ENCODE measurements at regions not wholly inside any gene's neighbourhood (a gene's known extent, or its start where the extent isn't known, plus 50 kb on each side); places are given as distances from the start of the nearest gene placed in this dataset.
"Not testable (repeated sequence)": the region's sequence is repeated elsewhere in the genome, so short reads cannot be mapped to it uniquely, and the experiment has no call there.

DNA sequence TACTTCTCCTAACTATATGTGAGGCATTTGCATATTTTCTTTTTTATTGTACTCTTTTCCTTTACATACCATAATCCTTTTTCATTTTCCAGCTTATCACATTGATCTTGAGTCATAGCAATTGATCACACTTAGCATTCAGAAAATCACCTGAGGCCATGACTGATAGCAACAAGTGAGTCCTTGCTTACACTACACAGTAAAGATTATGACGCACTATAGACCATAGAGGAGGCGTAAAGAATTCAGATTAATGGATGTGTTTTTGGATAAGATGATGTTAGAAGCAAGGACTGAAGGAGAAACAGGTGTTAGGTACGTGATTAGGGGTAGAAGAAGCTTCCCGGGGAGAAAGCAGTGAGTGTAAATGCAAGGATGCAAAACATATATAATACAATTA lies 637.7 kb downstream of the ETNK1 start:
- Histone ChIP-seq H3K4me3 (ENCODE audit: low read length) (no peak overlapping the region), H3K36me3 (ENCODE audit: control insufficient read depth, insufficient read depth, low read length) (no peaks in the 10 kb centered on the region), H3K9me3 (ENCODE audit: control insufficient read depth, insufficient read depth, low read length) (no peaks in the 10 kb centered on the region), H3K4me1 (ENCODE audit: control insufficient read depth, insufficient read depth, low read length) (no peaks in the 10 kb centered on the region), H3K27me3 (ENCODE audit: control insufficient read depth, insufficient read depth, low read length) (no peaks in the 10 kb centered on the region), H3K27ac (ENCODE audit: low read length) (no peak overlapping the region)
- H3K36me3 Mint-ChIP-seq, result no peaks in the 10 kb centered on the region
- H3K4me3 Mint-ChIP-seq, result no peak overlapping the region
- H3K27me3 Mint-ChIP-seq (ENCODE audit: low read depth in 2 of 2), result no peaks in the 10 kb centered on the region
- intact Hi-C loops (cut with micrococcal nuclease), result no loop called here
- WGBS (ENCODE audit: insufficient coverage), result 100% methylated on average over 2 of the region's 4 CpGs
- no peak overlapping the region for H3K27ac Mint-ChIP-seq
- DNase-seq, result no peak
- no peaks in the 10 kb centered on the region for H3K4me1 Mint-ChIP-seq
- ATAC-seq, result no peak
- peaks cover 5 to 11% of the 10 kb centered on the region in 2 donors for H3K9me3 Mint-ChIP-seq
- no peak for TF ChIP-seq CTCF (IDR thresholded peaks at IDR 0.05)

GRCh38 chr12:23277831-23278230 lies 652.9 kb downstream of the ETNK1 start:
- Histone ChIP-seq H3K4me3 (ENCODE audit: low read length) (no peak overlapping the region), H3K36me3 (ENCODE audit: control insufficient read depth, insufficient read depth, low read length) (no peaks in the 10 kb centered on the region), H3K27me3 (ENCODE audit: control insufficient read depth, insufficient read depth, low read length) (no peaks in the 10 kb centered on the region), H3K27ac (ENCODE audit: low read length) (no peak overlapping the region), H3K4me1 (ENCODE audit: control insufficient read depth, insufficient read depth, low read length) (no peaks in the 10 kb centered on the region), H3K9me3 (ENCODE audit: control insufficient read depth, insufficient read depth, low read length) (no peaks in the 10 kb centered on the region)
- Mint-ChIP-seq H3K4me1 (no peaks in the 10 kb centered on the region), H3K27me3 (ENCODE audit: low read depth in 2 of 2) (no peaks in the 10 kb centered on the region), H3K36me3 (no peaks in the 10 kb centered on the region), H3K4me3 (no peak overlapping the region), H3K27ac (no peak overlapping the region), H3K9me3 (peaks cover 2 to 9% of the 10 kb centered on the region in 2 donors)
- TF ChIP-seq CTCF (IDR thresholded peaks at IDR 0.05), result no peak
- DNase-seq (no peak), ATAC-seq (no peak)
- intact Hi-C loops (cut with micrococcal nuclease), result no loop called here
- 71% methylated on average over 1 of the region's 1 CpG for WGBS (ENCODE audit: insufficient coverage)

GRCh38 chr12:23281295-23281694 lies 656.3 kb downstream of the ETNK1 start:
- no peaks in the 10 kb centered on the region for H3K4me1 ChIP-seq (ENCODE audit: control insufficient read depth, insufficient read depth, low read length)
- ATAC-seq (no peak), DNase-seq (no peak)
- Mint-ChIP-seq H3K27me3 (ENCODE audit: low read depth in 2 of 2) (no peaks in the 10 kb centered on the region), H3K9me3 (peaks cover 11 to 16% of the 10 kb centered on the region in 2 donors), H3K4me3 (no peak overlapping the region), H3K27ac (no peak overlapping the region), H3K4me1 (no peaks in the 10 kb centered on the region), H3K36me3 (peaks cover 9% of the 10 kb centered on the region)
- H3K27ac ChIP-seq (ENCODE audit: low read length), result no peak overlapping the region
- no peaks in the 10 kb centered on the region for H3K36me3 ChIP-seq (ENCODE audit: control insufficient read depth, insufficient read depth, low read length)
- no peak overlapping the region for H3K4me3 ChIP-seq (ENCODE audit: low read length)
- H3K27me3 ChIP-seq (ENCODE audit: control insufficient read depth, insufficient read depth, low read length), result no peaks in the 10 kb centered on the region
- H3K9me3 ChIP-seq (ENCODE audit: control insufficient read depth, insufficient read depth, low read length), result no peaks in the 10 kb centered on the region
- intact Hi-C loops (cut with micrococcal nuclease), result no loop called here
- WGBS (ENCODE audit: insufficient coverage), result no CpG with 5 or more reads among the region's 4 CpGs
- no peak for TF ChIP-seq CTCF (IDR thresholded peaks at IDR 0.05)

- intact Hi-C loops (cut with micrococcal nuclease), result no loop called here
Measured at GRCh38 chr12:23282701-23283100, 657.7 kb downstream of the ETNK1 start.

DNA sequence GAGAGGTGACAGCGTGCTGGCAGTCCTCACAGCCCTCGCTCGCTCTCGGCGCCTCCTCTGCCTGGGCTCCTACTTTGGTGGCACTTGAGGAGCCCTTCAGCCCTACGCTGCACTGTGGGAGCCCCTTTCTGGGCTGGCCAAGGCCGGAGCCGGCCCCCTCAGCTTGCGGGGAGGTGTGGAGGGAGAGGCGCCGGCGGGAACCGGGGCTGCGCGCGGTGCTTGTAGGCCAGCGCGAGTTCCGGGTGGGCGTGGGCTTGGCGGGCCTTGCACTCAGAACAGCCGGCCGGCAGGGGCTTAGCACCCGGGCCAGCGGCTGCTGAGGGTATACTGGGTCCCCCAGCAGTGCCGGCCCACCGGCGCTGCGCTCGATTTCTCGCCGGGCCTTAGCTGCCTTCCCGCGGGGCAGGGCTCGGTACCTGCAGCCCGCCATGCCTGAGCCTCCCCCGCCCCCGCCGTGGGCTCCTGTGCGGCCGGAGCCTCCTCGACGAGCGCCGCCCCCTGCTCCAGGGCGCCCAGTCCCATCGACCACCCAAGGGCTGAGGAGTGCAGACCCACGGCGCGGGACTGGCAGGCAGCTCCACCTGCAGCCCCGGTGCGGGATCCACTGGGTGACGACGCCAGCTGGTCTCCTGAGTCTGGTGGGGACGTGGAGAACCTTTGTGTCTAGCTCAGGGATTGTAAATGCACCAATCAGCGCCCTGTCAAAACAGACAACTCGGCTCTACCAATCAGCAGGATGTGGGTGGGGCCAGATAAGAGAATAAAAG lies 661.0 kb downstream of the ETNK1 start:
- Mint-ChIP-seq H3K36me3 (peaks cover 20% of the 10 kb centered on the region), H3K9me3 (peaks cover 16% of the 10 kb centered on the region in 2 donors)
- DNase-seq; H3K27ac Mint-ChIP-seq; H3K27me3 ChIP-seq (ENCODE audit: control insufficient read depth, insufficient read depth, low read length); H3K4me3 Mint-ChIP-seq; ATAC-seq; H3K4me3 ChIP-seq (ENCODE audit: low read length); intact Hi-C loops (cut with micrococcal nuclease); H3K4me1 Mint-ChIP-seq; H3K27me3 Mint-ChIP-seq (ENCODE audit: low read depth in 2 of 2); H3K36me3 ChIP-seq (ENCODE audit: control insufficient read depth, insufficient read depth, low read length); H3K4me1 ChIP-seq (ENCODE audit: control insufficient read depth, insufficient read depth, low read length); H3K27ac ChIP-seq (ENCODE audit: low read length); H3K9me3 ChIP-seq (ENCODE audit: control insufficient read depth, insufficient read depth, low read length): not testable (repeated sequence)
- WGBS (ENCODE audit: insufficient coverage), result 92% methylated on average over 57 of the region's 57 CpGs

More at GRCh38 chr12:23282701-23283100, 657.7 kb downstream of the ETNK1 start:
- no peak overlapping the region for H3K4me3 Mint-ChIP-seq
- H3K36me3 Mint-ChIP-seq, result peaks cover 9% of the 10 kb centered on the region
- Histone ChIP-seq H3K4me3 (ENCODE audit: low read length) (no peak overlapping the region), H3K36me3 (ENCODE audit: control insufficient read depth, insufficient read depth, low read length) (no peaks in the 10 kb centered on the region), H3K27me3 (ENCODE audit: control insufficient read depth, insufficient read depth, low read length) (no peaks in the 10 kb centered on the region), H3K27ac (ENCODE audit: low read length) (no peak overlapping the region), H3K9me3 (ENCODE audit: control insufficient read depth, insufficient read depth, low read length) (no peaks in the 10 kb centered on the region), H3K4me1 (ENCODE audit: control insufficient read depth, insufficient read depth, low read length) (no peaks in the 10 kb centered on the region)
- H3K27me3 Mint-ChIP-seq (ENCODE audit: low read depth in 2 of 2), result no peaks in the 10 kb centered on the region
- H3K27ac Mint-ChIP-seq, result no peak overlapping the region
- H3K4me1 Mint-ChIP-seq, result no peaks in the 10 kb centered on the region
- DNase-seq (no peak), ATAC-seq (no peak)
- no peak for TF ChIP-seq CTCF (IDR thresholded peaks at IDR 0.05)
- peaks cover 11 to 16% of the 10 kb centered on the region in 2 donors for H3K9me3 Mint-ChIP-seq
